Sigmoid colon (tissue), 4 donors: ENCODE measurements at regions not wholly inside any gene's neighbourhood (a gene's known extent, or its start where the extent isn't known, plus 50 kb on each side); places are given as distances from the start of the nearest gene placed in this dataset.

Source experiments
- POLR2A ChIP-seq, 2 donors: fragments of 450-650 bp; IDR thresholded peaks; one replicate each; pipeline ENCODE4 v1.6.1; 2016; ENCODE audit warnings: antibody characterized with exemption in 2 of 2, mild to moderate bottlenecking in 2 of 2, moderate library complexity in 2 of 2
- POLR2AphosphoS5 ChIP-seq, 4 donors: sonication (generic); formaldehyde crosslinking; IDR thresholded peaks; one replicate each; pipeline ENCODE4 v1.6.1; 2017; ENCODE audit warnings: antibody characterized with exemption in 4 of 4
- TF ChIP-seq, protein P1 (sequence below), 4 experiments: fragments of 450-650 bp in 3 of 4; fragments of 200-600 bp in 1 of 4; IDR thresholded peaks; one replicate each; pipeline ENCODE4 v1.5.1; 2016 to 2019; ENCODE audit warnings: antibody characterized with exemption in 4 of 4, mild to moderate bottlenecking in 3 of 4, moderate library complexity in 2 of 4

- TF ChIP-seq POLR2AphosphoS5 (IDR thresholded peaks at IDR 0.05) = no peak
- TF ChIP-seq POLR2A (IDR thresholded peaks at IDR 0.05) = no peak
- TF ChIP-seq, protein P1, sequence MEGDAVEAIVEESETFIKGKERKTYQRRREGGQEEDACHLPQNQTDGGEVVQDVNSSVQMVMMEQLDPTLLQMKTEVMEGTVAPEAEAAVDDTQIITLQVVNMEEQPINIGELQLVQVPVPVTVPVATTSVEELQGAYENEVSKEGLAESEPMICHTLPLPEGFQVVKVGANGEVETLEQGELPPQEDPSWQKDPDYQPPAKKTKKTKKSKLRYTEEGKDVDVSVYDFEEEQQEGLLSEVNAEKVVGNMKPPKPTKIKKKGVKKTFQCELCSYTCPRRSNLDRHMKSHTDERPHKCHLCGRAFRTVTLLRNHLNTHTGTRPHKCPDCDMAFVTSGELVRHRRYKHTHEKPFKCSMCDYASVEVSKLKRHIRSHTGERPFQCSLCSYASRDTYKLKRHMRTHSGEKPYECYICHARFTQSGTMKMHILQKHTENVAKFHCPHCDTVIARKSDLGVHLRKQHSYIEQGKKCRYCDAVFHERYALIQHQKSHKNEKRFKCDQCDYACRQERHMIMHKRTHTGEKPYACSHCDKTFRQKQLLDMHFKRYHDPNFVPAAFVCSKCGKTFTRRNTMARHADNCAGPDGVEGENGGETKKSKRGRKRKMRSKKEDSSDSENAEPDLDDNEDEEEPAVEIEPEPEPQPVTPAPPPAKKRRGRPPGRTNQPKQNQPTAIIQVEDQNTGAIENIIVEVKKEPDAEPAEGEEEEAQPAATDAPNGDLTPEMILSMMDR (IDR thresholded peaks at IDR 0.05) = no peak
These were observed 342.3 kb upstream of the CCDC179 start for GRCh38 chr11:23202611-23203010.
